ENCODE measurements at regions not wholly inside any gene's neighbourhood (a gene's known extent, or its start where the extent isn't known, plus 50 kb on each side); places are given as distances from the start of the nearest gene placed in this dataset.

GRCh38 chr17:79342376-79342775 lies 267.8 kb downstream of the ENGASE start:
- no peak for TF ChIP-seq CTCF (conservative IDR thresholded peaks at IDR 0.05; ENCODE audit: low read depth, low read length)
- DNase-seq (ENCODE audit: low read depth), result no peak
- no peak overlapping the region for H3K4me3 ChIP-seq (ENCODE audit: low read length)

- H3K4me3 ChIP-seq (ENCODE audit: low read length), result no peak overlapping the region
- no peak for TF ChIP-seq CTCF (conservative IDR thresholded peaks at IDR 0.05; ENCODE audit: low read depth, low read length)
- no peak for DNase-seq (ENCODE audit: low read depth)
Observed at GRCh38 chr17:79341816-79342215, 267.2 kb downstream of the ENGASE start.

- TF ChIP-seq CTCF (conservative IDR thresholded peaks at IDR 0.05; ENCODE audit: low read depth, low read length), result no peak
- DNase-seq (ENCODE audit: low read depth), result no peak
- H3K4me3 ChIP-seq (ENCODE audit: low read length), result no peak overlapping the region
Observed at GRCh38 chr17:79341222-79341780, 266.7 kb downstream of the ENGASE start.

- no peak overlapping the region for H3K4me3 ChIP-seq (ENCODE audit: low read length)
- no peak for DNase-seq (ENCODE audit: low read depth)
- no peak for TF ChIP-seq CTCF (conservative IDR thresholded peaks at IDR 0.05; ENCODE audit: low read depth, low read length)
Observed at GRCh38 chr17:79340333-79341221, 266.0 kb downstream of the ENGASE start.

- DNase-seq (ENCODE audit: low read depth), result no peak
- no peak for TF ChIP-seq CTCF (conservative IDR thresholded peaks at IDR 0.05; ENCODE audit: low read depth, low read length)
- no peak overlapping the region for H3K4me3 ChIP-seq (ENCODE audit: low read length)
Observed at GRCh38 chr17:79339321-79339720, 264.7 kb downstream of the ENGASE start.

GRCh38 chr17:79338604-79339003 lies 264.0 kb downstream of the ENGASE start:
- DNase-seq (ENCODE audit: low read depth), result no peak
- no peak overlapping the region for H3K4me3 ChIP-seq (ENCODE audit: low read length)
- no peak for TF ChIP-seq CTCF (conservative IDR thresholded peaks at IDR 0.05; ENCODE audit: low read depth, low read length)

- DNase-seq (ENCODE audit: low read depth), result no peak
- TF ChIP-seq CTCF (conservative IDR thresholded peaks at IDR 0.05; ENCODE audit: low read depth, low read length), result no peak
- H3K4me3 ChIP-seq (ENCODE audit: low read length), result no peak overlapping the region
Observed at GRCh38 chr17:79338152-79338551, 263.5 kb downstream of the ENGASE start.

Measured in retinal pigment epithelial cell (primary cell).